Inflammatory macrophage treated with lipopolysaccharide for 1 hour (primary cell): ENCODE measurements at regions not wholly inside any gene's neighbourhood (a gene's known extent, or its start where the extent isn't known, plus 50 kb on each side); places are given as distances from the start of the nearest gene placed in this dataset.
"Not testable (repeated sequence)": the region's sequence is repeated elsewhere in the genome, so short reads cannot be mapped to it uniquely, and the experiment has no call there.

Source experiments
- DNase-seq, 2 donors: peaks; one replicate each; pipeline ENCODE4 v3.0.0-alpha.2; 2020 to 2022

GRCh38 chr7:49618028-49618427 lies 155.4 kb upstream of the VWC2 start:
- no peak for DNase-seq

DNA sequence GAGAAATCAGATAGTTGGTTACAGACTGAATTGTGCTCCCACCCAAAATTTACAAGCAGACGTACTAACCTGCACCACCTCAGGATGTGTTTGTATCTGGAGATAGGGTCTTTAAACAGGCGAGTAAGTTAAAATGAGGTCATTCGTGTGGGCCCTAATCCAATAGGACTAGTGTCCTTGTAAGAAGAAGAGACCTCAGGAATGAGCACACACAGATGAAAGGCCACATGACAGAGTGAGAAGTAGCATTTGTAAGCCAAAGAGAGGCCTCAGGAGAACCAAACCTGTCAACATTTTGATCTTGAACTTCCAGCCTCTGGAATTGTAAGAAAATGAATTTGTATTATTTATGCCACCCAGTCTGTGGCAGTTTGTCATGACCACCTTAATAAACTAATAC lies 149.5 kb upstream of the VWC2 start:
- no peak for DNase-seq

GRCh38 chr7:49624611-49625010 lies 148.8 kb upstream of the VWC2 start:
- no peak for DNase-seq

DNA sequence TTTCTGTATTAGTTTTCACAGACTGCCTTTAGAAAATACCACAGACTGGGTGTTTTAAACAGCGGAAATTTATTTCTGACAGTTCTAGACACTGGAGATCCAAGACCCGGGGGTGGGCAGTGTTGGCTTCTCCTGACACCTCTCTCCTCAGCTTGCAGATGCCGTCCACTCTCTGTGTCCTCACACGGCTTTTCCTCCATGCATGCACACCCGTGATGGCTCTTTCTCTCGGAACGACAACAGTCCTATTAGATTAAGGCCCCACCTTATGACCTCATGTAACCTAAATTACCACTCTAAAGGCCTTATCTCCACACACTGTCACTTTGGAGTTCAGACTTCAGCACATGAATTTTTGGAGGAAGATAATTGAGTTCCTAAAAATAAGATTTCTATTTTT lies 142.9 kb upstream of the VWC2 start:
- no peak for DNase-seq

GRCh38 chr7:49631071-49631815 lies 142.2 kb upstream of the VWC2 start:
- no peak for DNase-seq

GRCh38 chr7:49631960-49632359 lies 141.5 kb upstream of the VWC2 start:
- DNase-seq: no peak

DNA sequence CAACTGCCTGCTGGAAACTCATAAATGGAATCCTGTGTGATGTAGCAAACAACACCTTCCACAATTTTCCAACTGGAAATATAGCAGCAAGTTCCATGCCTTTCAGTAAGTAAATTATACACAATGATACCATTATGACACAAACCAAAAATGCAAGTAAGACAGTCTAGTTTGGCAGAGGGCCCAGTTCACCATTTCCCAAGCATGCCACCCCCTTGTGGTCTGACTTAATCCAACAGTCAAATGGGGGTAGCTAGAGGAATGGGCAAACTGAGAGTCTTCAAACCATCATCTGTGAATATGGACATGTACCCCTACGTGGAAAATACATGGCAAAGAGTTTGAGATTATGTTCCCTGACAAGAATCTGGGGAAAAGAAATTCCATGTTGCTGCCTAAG lies 137.6 kb upstream of the VWC2 start:
- DNase-seq: no peak

GRCh38 chr7:49636400-49636799 lies 137.0 kb upstream of the VWC2 start:
- no peak for DNase-seq

- DNase-seq: peak in 1 of 2 donors; percentile 25
Observed at GRCh38 chr7:49638166-49638565, 135.3 kb upstream of the VWC2 start.

GRCh38 chr7:49639068-49639593 lies 134.3 kb upstream of the VWC2 start:
- DNase-seq: no peak

DNA sequence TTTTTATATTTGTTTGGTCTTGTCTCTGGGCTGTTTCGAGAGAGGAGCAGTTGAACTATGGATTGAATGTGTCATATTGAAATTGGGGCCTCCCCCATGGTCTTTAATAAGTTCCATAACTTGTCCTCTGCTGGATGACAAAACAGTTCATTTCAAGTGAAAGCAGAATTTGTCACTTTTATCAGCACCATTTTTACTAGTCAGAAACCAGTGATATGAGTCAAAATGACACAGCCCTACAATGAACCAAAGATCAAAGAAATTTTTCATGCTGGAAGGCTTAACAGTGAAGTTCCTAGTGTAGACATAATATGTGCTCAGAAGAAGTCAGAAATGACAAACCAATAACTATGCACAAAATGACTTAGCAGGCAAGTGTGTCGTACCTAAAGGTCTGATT lies 133.6 kb upstream of the VWC2 start:
- DNase-seq: no peak

DNA sequence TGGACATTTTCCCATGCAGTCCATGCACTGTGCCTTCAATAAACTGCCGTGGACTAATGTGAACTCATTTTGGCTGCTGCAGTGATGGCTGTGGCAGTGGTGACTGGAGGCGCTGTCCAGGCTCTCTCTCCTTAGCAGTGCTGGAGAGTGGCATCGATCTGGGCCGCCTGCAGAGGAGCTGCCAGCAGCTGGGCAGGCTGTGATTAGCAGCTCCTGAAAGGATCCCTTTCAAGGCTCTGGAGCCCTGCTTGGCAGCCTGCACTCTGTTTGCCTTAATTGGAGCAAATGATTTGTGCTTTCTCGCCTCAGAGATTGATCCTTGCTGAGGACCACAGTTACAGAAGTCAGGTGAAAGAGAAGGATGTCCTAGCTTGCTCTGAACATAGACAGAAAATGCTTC lies 130.1 kb upstream of the VWC2 start:
- DNase-seq: no peak

DNA sequence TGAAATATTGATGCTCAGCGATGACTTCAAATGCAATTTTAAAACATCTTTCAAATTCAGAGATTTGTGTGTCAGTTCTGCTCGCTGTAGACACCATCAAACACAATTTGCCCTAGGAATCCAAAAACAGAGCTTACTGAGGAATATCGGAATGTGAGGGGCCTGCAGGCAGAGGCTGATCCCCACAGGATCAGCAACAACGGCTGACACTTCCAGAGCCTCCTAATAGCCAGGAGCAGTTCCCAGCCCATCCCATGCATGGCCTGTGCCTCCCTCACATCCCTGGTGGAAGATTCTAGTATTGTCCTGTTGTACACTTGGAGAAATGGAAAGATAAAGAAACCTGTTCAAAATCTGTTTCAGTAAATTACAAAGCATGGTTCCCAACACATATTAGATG lies 129.7 kb upstream of the VWC2 start:
- no peak for DNase-seq

DNA sequence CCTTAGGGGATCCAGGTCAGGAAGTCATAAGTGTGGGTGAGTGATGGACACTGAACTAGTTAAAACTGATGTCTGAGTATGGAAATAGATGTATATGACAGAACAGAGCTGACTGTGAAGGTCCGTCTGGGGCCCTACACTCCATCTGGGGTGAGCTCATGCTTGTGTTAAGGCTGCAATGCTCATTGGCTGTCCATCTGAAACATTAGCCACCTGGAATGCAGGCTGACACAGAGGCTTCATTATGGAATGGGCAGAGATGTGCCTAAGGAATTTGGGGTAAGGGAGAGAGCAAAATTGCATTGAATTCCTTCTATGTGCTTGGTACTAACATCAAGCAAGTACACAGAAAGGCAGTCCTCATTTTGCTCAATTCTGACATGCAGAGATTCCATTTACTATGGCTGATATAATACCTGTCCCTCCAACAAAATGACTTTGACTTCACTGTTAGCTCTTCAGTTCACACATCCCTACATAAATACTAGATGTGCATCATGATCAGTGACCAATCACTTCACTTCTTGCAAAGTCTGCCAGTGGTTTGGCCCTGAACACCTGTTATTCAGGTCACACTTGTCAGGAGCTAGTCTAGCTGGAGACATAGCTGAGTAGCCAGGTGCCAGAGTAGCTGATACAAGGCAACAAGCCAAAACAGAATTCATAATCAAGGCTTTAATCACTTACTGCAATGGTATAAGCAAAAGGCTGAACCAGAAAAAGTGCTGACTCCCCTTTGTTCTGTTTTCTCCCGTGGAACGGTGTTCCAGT lies 128.9 kb upstream of the VWC2 start:
- no peak for DNase-seq

DNA sequence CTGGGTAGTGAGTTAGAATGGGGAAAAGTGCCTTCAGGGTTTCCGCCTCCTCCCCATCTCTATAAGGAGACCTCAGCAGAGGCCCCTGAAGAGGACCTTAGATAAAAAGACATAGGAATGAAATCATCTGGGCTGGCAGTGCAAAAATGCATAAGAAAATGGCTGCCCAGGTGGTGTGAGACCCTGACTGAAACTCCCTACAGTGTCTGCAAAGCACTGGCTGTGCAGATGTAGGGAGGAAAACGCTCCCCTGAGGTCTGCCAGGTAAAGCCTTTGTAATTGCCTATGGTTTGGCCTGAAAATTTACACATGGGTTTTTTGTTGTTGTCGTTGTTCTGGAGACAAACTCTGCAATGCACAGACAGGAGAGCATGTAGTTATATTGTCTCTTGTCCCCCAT lies 128.1 kb upstream of the VWC2 start:
- DNase-seq: no peak

DNA sequence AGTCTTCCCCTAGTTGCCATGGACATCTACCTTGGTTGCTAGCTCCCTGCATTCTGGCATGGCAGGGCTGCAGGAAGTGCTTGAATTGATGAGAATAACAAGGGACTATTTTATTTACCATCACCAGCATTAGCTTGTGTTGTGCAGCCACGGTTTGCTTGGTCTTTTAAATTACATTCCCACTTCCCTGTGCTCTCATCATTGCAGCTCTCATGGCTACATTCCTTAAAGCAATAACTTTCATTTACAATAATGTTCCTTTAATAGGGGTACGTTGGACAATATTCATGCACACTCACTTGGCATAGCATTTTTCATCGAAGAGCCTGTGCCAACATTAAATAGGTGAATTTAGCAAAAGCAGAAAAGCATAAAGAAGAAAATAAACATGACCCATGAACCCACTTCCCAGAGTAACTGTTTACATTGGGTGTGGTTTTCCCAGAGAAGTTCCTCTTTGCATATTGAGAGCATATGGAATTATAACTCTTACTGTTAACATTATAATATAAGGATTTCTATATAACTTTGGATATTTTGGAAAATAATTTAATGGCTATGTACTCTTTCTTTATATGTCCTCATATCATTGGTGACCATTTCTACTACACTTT lies 113.2 kb upstream of the VWC2 start:
- no peak for DNase-seq

- DNase-seq: no peak
Observed at GRCh38 chr7:49660976-49661375, 112.5 kb upstream of the VWC2 start.

GRCh38 chr7:49665963-49666362 lies 107.5 kb upstream of the VWC2 start:
- not testable (repeated sequence) for DNase-seq

DNA sequence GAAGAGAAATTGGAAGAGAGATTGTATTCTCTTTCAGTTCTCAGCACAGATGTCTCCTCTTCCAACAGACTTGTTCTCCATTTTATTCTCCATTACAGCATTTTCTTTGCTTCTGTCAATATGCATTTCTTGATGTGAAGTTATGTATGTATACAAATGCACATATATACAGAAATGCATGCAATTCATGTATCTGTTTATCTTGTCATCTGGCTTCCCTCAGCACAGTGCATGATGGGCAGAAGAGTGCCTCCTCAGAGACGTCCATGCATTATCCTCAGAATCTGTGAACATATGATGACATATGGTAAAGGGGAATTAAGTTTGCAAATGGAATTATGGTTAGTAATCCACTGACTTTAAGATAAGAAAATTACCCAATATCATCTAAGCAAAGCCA lies 106.7 kb upstream of the VWC2 start:
- DNase-seq: no peak

- no peak for DNase-seq
Observed at GRCh38 chr7:49669285-49669684, 104.2 kb upstream of the VWC2 start.

DNA sequence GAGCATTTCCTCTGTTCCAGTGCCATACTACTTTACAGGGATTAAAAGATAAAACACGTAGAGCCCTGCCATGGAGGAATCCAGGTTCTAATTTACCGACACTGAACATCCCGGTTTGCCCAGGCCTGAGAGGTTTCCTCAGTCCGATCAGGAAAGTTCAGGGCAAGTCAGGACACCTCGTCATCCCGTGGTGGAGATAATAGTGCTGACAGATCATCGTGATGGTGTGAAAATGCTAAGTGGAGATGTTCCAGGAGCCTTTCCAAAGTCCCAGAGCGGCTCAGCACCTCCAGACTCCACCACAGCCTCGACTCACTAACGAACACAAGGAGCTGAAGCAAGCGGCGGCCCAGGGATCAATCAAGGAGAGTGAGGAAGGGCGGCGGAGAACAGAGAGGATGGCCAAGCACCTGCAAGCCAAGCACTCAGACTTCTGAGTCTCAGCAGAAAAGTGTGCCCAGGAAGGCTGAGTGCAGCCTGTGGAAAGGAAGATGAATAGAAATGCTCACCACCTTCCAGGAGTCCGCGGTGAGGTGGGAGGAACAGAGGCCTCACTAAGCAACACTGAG lies 103.7 kb upstream of the VWC2 start:
- no peak for DNase-seq

DNA sequence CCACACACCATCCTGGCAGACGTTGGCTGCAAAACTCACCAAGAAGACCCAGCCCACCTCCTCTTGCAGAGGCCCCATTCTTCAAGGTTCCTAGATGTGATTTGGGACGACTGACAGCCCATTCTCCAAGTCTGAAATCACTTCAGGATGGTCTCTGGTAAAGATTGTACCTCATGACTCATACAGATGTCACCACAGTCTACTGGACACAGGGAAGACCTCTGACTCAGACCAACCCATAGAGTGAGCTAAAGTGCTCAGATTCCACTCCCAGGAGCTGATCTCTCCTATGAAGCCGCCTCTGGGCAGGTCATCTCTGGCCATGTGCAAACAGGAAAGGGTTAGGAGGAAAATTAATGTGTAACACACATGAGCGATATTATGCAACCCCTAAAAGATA lies 102.4 kb upstream of the VWC2 start:
- no peak for DNase-seq

DNA sequence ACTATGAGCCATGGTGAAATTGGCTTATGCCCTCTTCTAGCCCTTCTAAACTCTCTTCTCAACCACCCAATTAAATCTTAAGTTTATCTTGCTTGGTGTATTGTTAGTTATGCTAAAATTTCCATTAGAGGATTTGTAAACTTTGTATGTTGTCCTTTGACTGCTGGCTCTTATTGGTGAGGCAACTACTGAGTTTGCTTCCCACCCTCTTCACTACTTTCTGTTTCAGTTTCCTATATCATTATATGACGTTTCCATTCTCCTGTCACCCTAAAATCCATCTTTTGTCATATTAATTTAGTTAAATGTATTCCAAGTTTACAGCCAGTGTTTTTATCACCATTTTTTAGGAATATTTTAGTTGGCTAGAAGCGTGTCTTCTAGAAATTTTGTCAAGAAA lies 80.9 kb upstream of the VWC2 start:
- DNase-seq: peak; percentile 7 to 12

DNA sequence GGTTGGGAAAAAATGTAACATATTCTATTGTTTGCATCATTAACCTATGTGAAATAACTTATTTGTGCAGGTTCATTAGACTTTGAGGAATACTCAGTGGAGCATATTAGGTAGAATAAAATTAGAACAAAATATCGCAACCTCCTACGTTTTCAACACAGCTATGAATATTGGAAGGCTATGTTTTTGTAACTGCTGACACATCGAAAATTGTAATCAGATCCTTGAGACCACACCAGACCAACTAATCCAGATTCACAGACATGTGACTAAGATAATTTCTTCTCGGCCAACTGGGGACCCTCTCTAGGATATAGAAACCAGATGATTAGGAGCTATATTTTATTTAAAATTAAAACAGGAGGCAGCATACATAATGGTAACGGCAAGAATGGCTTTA lies 77.5 kb upstream of the VWC2 start:
- no peak for DNase-seq
